HG02943 (cell line): ENCODE measurements at regions not wholly inside any gene's neighbourhood (a gene's known extent, or its start where the extent isn't known, plus 50 kb on each side); places are given as distances from the start of the nearest gene placed in this dataset.

ENCODE experiments used
- ATAC-seq: cut with Tn5 transposase; IDR thresholded peaks from one replicate; pipeline ENCODE4 v1.9.1; 2021; ENCODE audit warnings: mild to moderate bottlenecking, low read depth, moderate library complexity; ENCODE audit not compliant: unreplicated experiment

GRCh38 chr15:25933456-25934158 lies 70.5 kb upstream of the ATP10A start:
- ATAC-seq: no peak

GRCh38 chr15:25932696-25933095 lies 69.6 kb upstream of the ATP10A start:
- no peak for ATAC-seq

- no peak for ATAC-seq
These were observed 68.7 kb upstream of the ATP10A start for GRCh38 chr15:25931851-25932250.

GRCh38 chr15:25930931-25931330 lies 67.8 kb upstream of the ATP10A start:
- ATAC-seq: no peak
